ENCODE measurements at regions not wholly inside any gene's neighbourhood (a gene's known extent, or its start where the extent isn't known, plus 50 kb on each side); places are given as distances from the start of the nearest gene placed in this dataset.
"Not testable (repeated sequence)": the region's sequence is repeated elsewhere in the genome, so short reads cannot be mapped to it uniquely, and the experiment has no call there.

GRCh38 chr10:123259081-123259480, 104.9 kb downstream of the BUB3 start:
- no peaks in the 10 kb centered on the region for H3K9me3 Mint-ChIP-seq
- no peak for DNase-seq (ENCODE audit: low spot score in 2 of 2)
- peaks cover 0 to 4% of the 10 kb centered on the region in 2 donors for H3K36me3 Mint-ChIP-seq
- ATAC-seq = no peak
- H3K27ac Mint-ChIP-seq = no peak overlapping the region

GRCh38 chr10:123259791-123260190, 105.6 kb downstream of the BUB3 start:
- ATAC-seq (no peak), DNase-seq (ENCODE audit: low spot score in 2 of 2) (no peak)
- H3K36me3 Mint-ChIP-seq = peaks cover 0 to 4% of the 10 kb centered on the region in 2 donors
- H3K27ac Mint-ChIP-seq = no peak overlapping the region
- no peaks in the 10 kb centered on the region for H3K9me3 Mint-ChIP-seq

GRCh38 chr10:123262456-123262855, 108.3 kb downstream of the BUB3 start:
- DNase-seq (ENCODE audit: low spot score in 2 of 2) (no peak), ATAC-seq (no peak)
- H3K36me3 Mint-ChIP-seq = peaks cover 0 to 4% of the 10 kb centered on the region in 2 donors
- no peak overlapping the region for H3K27ac Mint-ChIP-seq
- H3K9me3 Mint-ChIP-seq = no peaks in the 10 kb centered on the region

GRCh38 chr10:123266971-123267370, 112.8 kb downstream of the BUB3 start:
- no peak overlapping the region for H3K27ac Mint-ChIP-seq
- H3K9me3 Mint-ChIP-seq = no peaks in the 10 kb centered on the region
- DNase-seq (ENCODE audit: low spot score in 2 of 2) = no peak
- no peaks in the 10 kb centered on the region for H3K36me3 Mint-ChIP-seq
- no peak for ATAC-seq

GRCh38 chr10:123269017-123269552, 114.9 kb downstream of the BUB3 start:
- DNase-seq (ENCODE audit: low spot score in 2 of 2) (no peak), ATAC-seq (no peak)
- no peaks in the 10 kb centered on the region for H3K9me3 Mint-ChIP-seq
- H3K36me3 Mint-ChIP-seq = no peaks in the 10 kb centered on the region
- no peak overlapping the region for H3K27ac Mint-ChIP-seq

- Mint-ChIP-seq H3K9me3 (no peaks in the 10 kb centered on the region), H3K27ac (no peak overlapping the region), H3K36me3 (no peaks in the 10 kb centered on the region)
- ATAC-seq (no peak), DNase-seq (ENCODE audit: low spot score in 2 of 2) (no peak)
Measured at GRCh38 chr10:123269675-123270074, 115.5 kb downstream of the BUB3 start.

- no peak overlapping the region for H3K27ac Mint-ChIP-seq
- peaks cover 0 to 2% of the 10 kb centered on the region in 2 donors for H3K36me3 Mint-ChIP-seq
- peak in 1 of 2 donors; percentile 18 for ATAC-seq
- no peak for DNase-seq (ENCODE audit: low spot score in 2 of 2)
- H3K9me3 Mint-ChIP-seq = no peaks in the 10 kb centered on the region
Measured at GRCh38 chr10:123270221-123270620, 116.0 kb downstream of the BUB3 start.

GRCh38 chr10:123270806-123271205, 116.6 kb downstream of the BUB3 start:
- Mint-ChIP-seq H3K27ac (no peak overlapping the region), H3K36me3 (peaks cover 0 to 8% of the 10 kb centered on the region in 2 donors), H3K9me3 (no peaks in the 10 kb centered on the region)
- ATAC-seq = no peak
- DNase-seq (ENCODE audit: low spot score in 2 of 2) = no peak

- Mint-ChIP-seq H3K9me3 (no peaks in the 10 kb centered on the region), H3K36me3 (peaks cover 0 to 17% of the 10 kb centered on the region in 2 donors), H3K27ac (no peak overlapping the region)
- ATAC-seq (no peak), DNase-seq (ENCODE audit: low spot score in 2 of 2) (no peak)
Measured at GRCh38 chr10:123272171-123272570, 118.0 kb downstream of the BUB3 start.

- H3K27ac Mint-ChIP-seq = no peak overlapping the region
Measured at GRCh38 chr10:123274306-123275135, 120.3 kb downstream of the BUB3 start.

GRCh38 chr10:123275136-123275564, 120.9 kb downstream of the BUB3 start:
- peaks cover 0 to 17% of the 10 kb centered on the region in 2 donors for H3K36me3 Mint-ChIP-seq
- H3K9me3 Mint-ChIP-seq = no peaks in the 10 kb centered on the region
- DNase-seq (ENCODE audit: low spot score in 2 of 2) (no peak), ATAC-seq (no peak)
- H3K27ac Mint-ChIP-seq = no peak overlapping the region

More at GRCh38 chr10:123274306-123275135, 120.3 kb downstream of the BUB3 start:
- Mint-ChIP-seq H3K36me3 (peaks cover 0 to 17% of the 10 kb centered on the region in 2 donors), H3K9me3 (no peaks in the 10 kb centered on the region)
- ATAC-seq (no peak), DNase-seq (ENCODE audit: low spot score in 2 of 2) (no peak)

- ATAC-seq = peak in 1 of 2 donors; percentile 43
- no peak overlapping the region for H3K27ac Mint-ChIP-seq
- DNase-seq (ENCODE audit: low spot score in 2 of 2) = no peak
- H3K9me3 Mint-ChIP-seq = no peaks in the 10 kb centered on the region
- H3K36me3 Mint-ChIP-seq = peaks cover 0 to 17% of the 10 kb centered on the region in 2 donors
Measured at GRCh38 chr10:123278445-123278844, 124.2 kb downstream of the BUB3 start.

GRCh38 chr10:123283371-123283770, 129.2 kb downstream of the BUB3 start:
- H3K9me3 Mint-ChIP-seq; H3K27ac Mint-ChIP-seq; ATAC-seq; DNase-seq (ENCODE audit: low spot score in 2 of 2): not testable (repeated sequence)
- H3K36me3 Mint-ChIP-seq = peaks cover 5 to 27% of the 10 kb centered on the region in 2 donors

- DNase-seq (ENCODE audit: low spot score in 2 of 2) (no peak), ATAC-seq (no peak)
- H3K36me3 Mint-ChIP-seq = peaks cover 5 to 27% of the 10 kb centered on the region in 2 donors
- H3K27ac Mint-ChIP-seq = no peak overlapping the region
- H3K9me3 Mint-ChIP-seq = no peaks in the 10 kb centered on the region
Measured at GRCh38 chr10:123284022-123284421, 129.8 kb downstream of the BUB3 start.

GRCh38 chr10:123287594-123288247, 133.5 kb downstream of the BUB3 start:
- Mint-ChIP-seq H3K36me3 (peaks cover 13 to 38% of the 10 kb centered on the region in 2 donors), H3K27ac (peak overlapping the region; percentile 50 to 73), H3K9me3 (peaks cover 9 to 10% of the 10 kb centered on the region in 2 donors)
- ATAC-seq = peak; percentile 98 to 100
- DNase-seq (ENCODE audit: low spot score in 2 of 2) = peak; percentile 57 to 62

GRCh38 chr10:123289432-123289831, 135.2 kb downstream of the BUB3 start:
- no peak for DNase-seq (ENCODE audit: low spot score in 2 of 2)
- Mint-ChIP-seq H3K9me3 (peaks cover 9 to 15% of the 10 kb centered on the region in 2 donors), H3K27ac (no peak overlapping the region), H3K36me3 (peaks cover 13 to 33% of the 10 kb centered on the region in 2 donors)
- ATAC-seq = no peak

- ATAC-seq (no peak), DNase-seq (ENCODE audit: low spot score in 2 of 2) (no peak)
- Mint-ChIP-seq H3K9me3 (peaks cover 9 to 19% of the 10 kb centered on the region in 2 donors), H3K27ac (no peak overlapping the region), H3K36me3 (peaks cover 8 to 12% of the 10 kb centered on the region in 2 donors)
Measured at GRCh38 chr10:123294109-123294508, 139.9 kb downstream of the BUB3 start.

Measured in activated naive CD4-positive, alpha-beta T cell treated with anti-CD3 and anti-CD28 coated beads, Interleukin-2, amount 50 U/mL, for 72 hours (primary cell).